H1 (cell line): ENCODE measurements at regions not wholly inside any gene's neighbourhood (a gene's known extent, or its start where the extent isn't known, plus 50 kb on each side); places are given as distances from the start of the nearest gene placed in this dataset.

ENCODE experiments used
- NANOG ChIP-seq: IDR thresholded peaks from 2 replicates; pipeline ENCODE4 v1.6.1; 2011; ENCODE audit warnings: low read length, low read depth, mild to moderate bottlenecking, inconsistent platforms; ENCODE audit not compliant: insufficient read depth, poor library complexity, severe bottlenecking
- SAP30 ChIP-seq: fragments of 300-600 bp; sonication (generic); IDR thresholded peaks from 2 replicates; pipeline ENCODE4 v1.7.1; 2012; ENCODE audit warnings: low read length, moderate library complexity, mild to moderate bottlenecking, inconsistent platforms; ENCODE audit not compliant: insufficient read depth, insufficient replicate concordance
- SRF ChIP-seq: IDR thresholded peaks from 2 replicates; pipeline ENCODE4 v1.6.1; 2011; ENCODE audit warnings: mild to moderate bottlenecking, low read depth, low read length, moderate library complexity

DNA sequence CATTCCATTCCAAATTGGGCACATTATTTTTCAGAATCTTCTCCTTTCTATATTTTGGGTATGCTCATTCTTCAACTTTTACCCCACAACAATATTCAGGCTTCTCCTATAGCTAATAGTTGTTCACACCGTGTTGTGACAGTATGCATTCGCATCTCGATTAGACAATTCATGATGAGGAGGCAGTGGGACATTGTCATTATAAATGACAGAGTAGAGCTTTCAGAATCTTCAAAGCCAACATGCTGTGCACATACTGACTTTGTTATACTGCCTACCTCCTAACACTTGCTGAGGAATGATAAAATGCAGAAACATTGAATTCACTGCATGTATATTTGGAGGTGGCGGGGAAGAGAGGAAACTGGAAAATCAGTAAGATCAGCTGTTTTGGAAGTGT is 714.2 kb downstream of the SUCLG1 start (continued):
- no peak for TF ChIP-seq SRF
- no peak for TF ChIP-seq SAP30
- no peak for TF ChIP-seq NANOG
- TF ChIP-seq, all 59 proteins: peak for 0
